ENCODE measurements at regions not wholly inside any gene's neighbourhood (a gene's known extent, or its start where the extent isn't known, plus 50 kb on each side); places are given as distances from the start of the nearest gene placed in this dataset.

DNA sequence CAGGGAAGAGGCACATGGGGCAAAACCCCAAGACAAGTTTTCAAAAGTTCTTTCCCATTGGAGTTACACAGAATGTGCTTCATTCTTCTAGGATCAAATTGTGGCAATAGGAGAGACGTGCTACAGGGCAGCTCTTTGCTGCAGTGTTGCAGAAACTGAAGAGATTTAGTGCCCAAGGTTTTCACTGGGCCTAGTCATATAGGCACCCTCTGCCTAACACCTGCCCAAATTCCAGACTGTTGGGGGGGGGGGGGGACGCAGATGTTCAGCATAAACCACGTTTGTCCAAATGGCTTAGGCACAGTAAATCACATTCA is 346.8 kb upstream of the ZNF717 start:
- intact Hi-C loops (cut with DNase I; ENCODE audit: low total_unique reads), result no loop called here
- DNase-seq (ENCODE audit: low spot score in 2 of 2), result no peak
- H3K4me1 ChIP-seq, result no peaks in the 10 kb centered on the region
- H3K27me3 ChIP-seq, result no peaks in the 10 kb centered on the region
- H3K27ac ChIP-seq, result no peak overlapping the region
- H3K4me3 ChIP-seq, result no peak overlapping the region
- H3K9me3 ChIP-seq, result no peaks in the 10 kb centered on the region
- TF ChIP-seq POLR2AphosphoS5 (IDR thresholded peaks at IDR 0.05) (no peak), POLR2A (IDR thresholded peaks at IDR 0.05) (no peak)
- TF ChIP-seq, protein P1, sequence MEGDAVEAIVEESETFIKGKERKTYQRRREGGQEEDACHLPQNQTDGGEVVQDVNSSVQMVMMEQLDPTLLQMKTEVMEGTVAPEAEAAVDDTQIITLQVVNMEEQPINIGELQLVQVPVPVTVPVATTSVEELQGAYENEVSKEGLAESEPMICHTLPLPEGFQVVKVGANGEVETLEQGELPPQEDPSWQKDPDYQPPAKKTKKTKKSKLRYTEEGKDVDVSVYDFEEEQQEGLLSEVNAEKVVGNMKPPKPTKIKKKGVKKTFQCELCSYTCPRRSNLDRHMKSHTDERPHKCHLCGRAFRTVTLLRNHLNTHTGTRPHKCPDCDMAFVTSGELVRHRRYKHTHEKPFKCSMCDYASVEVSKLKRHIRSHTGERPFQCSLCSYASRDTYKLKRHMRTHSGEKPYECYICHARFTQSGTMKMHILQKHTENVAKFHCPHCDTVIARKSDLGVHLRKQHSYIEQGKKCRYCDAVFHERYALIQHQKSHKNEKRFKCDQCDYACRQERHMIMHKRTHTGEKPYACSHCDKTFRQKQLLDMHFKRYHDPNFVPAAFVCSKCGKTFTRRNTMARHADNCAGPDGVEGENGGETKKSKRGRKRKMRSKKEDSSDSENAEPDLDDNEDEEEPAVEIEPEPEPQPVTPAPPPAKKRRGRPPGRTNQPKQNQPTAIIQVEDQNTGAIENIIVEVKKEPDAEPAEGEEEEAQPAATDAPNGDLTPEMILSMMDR (IDR thresholded peaks at IDR 0.05), result no peak
- H3K36me3 ChIP-seq, result no peaks in the 10 kb centered on the region

DNA sequence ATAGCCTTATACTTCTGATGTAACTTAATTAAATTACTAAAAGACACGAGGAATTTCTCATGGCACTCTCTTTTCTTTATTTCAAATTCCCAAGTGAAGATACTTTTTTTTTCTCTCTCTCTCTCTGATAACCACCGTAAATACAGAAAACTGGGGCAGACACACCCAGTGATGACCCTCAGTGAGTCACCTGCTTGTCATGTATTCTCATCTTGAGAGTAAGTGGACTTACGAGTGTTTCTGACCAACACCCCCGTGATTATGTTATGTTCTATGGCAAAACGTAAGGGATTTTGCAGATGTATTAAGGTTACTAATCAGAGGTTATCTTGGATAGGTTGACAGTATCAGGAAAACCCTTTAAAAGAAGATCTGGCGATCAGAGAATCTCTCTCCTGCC is 348.8 kb upstream of the ZNF717 start:
- no peak for TF ChIP-seq POLR2A (IDR thresholded peaks at IDR 0.05)
- TF ChIP-seq, protein P1 (IDR thresholded peaks at IDR 0.05), result no peak
- no peak for TF ChIP-seq POLR2AphosphoS5 (IDR thresholded peaks at IDR 0.05)
- no peak overlapping the region for H3K4me3 ChIP-seq
- no peaks in the 10 kb centered on the region for H3K36me3 ChIP-seq
- no peak overlapping the region for H3K27ac ChIP-seq
- intact Hi-C loops (cut with DNase I; ENCODE audit: low total_unique reads), result no loop called here
- H3K9me3 ChIP-seq, result no peaks in the 10 kb centered on the region
- H3K4me1 ChIP-seq, result no peaks in the 10 kb centered on the region
- H3K27me3 ChIP-seq, result no peaks in the 10 kb centered on the region
- no peak for DNase-seq (ENCODE audit: low spot score in 2 of 2)

DNA sequence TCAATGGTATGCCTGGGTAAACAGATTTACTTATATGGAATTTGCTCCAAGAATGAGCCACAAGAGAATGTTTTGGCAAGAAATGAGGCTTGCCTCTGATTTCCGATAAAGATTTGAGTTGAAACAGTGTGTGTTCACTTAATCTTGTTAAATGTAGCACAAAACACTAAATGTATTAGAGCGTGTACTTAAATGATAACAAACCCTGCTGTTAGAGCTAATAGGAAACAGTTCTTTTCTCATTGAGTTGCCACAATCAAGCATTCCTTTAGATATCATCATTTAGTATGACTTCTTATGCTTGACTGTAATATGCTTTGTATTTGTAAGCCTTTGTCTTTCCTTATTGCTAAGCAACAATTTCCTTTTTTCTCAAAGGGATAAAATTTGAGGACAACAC is 353.6 kb upstream of the ZNF717 start:
- Histone ChIP-seq H3K36me3 (no peaks in the 10 kb centered on the region), H3K4me1 (no peaks in the 10 kb centered on the region), H3K27me3 (no peaks in the 10 kb centered on the region), H3K4me3 (no peak overlapping the region), H3K9me3 (no peaks in the 10 kb centered on the region), H3K27ac (no peak overlapping the region)
- intact Hi-C loops (cut with DNase I; ENCODE audit: low total_unique reads), result no loop called here
- no peak for TF ChIP-seq POLR2A (IDR thresholded peaks at IDR 0.05)
- no peak for TF ChIP-seq POLR2AphosphoS5 (IDR thresholded peaks at IDR 0.05)
- TF ChIP-seq, protein P1 (IDR thresholded peaks at IDR 0.05), result no peak
- no peak for DNase-seq (ENCODE audit: low spot score in 2 of 2)

DNA sequence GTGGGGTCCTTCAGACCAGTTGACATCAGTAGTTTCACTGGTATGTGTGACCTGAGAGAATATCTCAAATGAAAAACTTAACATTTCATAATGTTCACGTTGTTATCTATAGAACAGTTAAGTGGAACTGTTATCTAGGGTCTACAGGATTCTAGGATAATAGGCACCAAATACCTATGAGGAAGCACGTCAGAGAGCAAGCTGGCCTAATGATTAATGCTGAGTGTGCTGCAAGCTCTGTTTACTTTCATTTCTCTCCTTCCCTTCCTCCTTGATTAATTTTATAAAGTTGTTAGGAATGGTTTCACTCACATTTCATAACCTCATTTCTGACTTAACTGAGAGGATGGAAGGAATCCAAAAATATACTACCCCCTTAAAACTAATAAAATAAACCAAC is 362.5 kb upstream of the ZNF717 start:
- H3K4me3 ChIP-seq, result no peak overlapping the region
- no peak for DNase-seq (ENCODE audit: low spot score in 2 of 2)
- no peaks in the 10 kb centered on the region for H3K9me3 ChIP-seq
- H3K4me1 ChIP-seq, result no peaks in the 10 kb centered on the region
- no peak overlapping the region for H3K27ac ChIP-seq
- intact Hi-C loops (cut with DNase I; ENCODE audit: low total_unique reads), result no loop called here
- H3K36me3 ChIP-seq, result no peaks in the 10 kb centered on the region
- no peaks in the 10 kb centered on the region for H3K27me3 ChIP-seq
- TF ChIP-seq, protein P1 (IDR thresholded peaks at IDR 0.05), result no peak
- TF ChIP-seq POLR2AphosphoS5 (IDR thresholded peaks at IDR 0.05) (no peak), POLR2A (IDR thresholded peaks at IDR 0.05) (no peak)

DNA sequence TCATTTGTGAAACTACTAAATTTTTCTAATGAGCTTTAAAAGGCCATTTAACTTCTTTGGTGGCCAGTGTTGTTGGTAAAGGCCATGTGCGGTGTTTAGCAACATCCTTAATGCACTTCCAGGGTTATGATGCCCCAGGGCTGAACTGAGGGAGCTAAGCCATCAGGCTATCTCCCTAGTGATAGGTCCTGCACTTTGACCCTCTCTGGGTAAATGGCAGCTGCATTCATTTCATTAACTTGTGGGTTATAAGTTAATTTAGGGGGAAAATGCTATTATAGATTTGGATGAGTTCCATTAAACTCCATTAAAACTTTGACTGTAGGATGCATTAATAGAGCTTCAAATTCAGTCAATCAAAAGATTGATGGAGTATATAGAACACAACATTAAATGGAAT is 366.7 kb upstream of the ZNF717 start:
- intact Hi-C loops (cut with DNase I; ENCODE audit: low total_unique reads), result no loop called here
- no peak overlapping the region for H3K4me3 ChIP-seq
- no peak overlapping the region for H3K27ac ChIP-seq
- no peak for DNase-seq (ENCODE audit: low spot score in 2 of 2)
- H3K4me1 ChIP-seq, result no peaks in the 10 kb centered on the region
- H3K36me3 ChIP-seq, result no peaks in the 10 kb centered on the region
- H3K27me3 ChIP-seq, result no peaks in the 10 kb centered on the region
- no peaks in the 10 kb centered on the region for H3K9me3 ChIP-seq
- TF ChIP-seq POLR2AphosphoS5 (IDR thresholded peaks at IDR 0.05), result no peak
- no peak for TF ChIP-seq POLR2A (IDR thresholded peaks at IDR 0.05)
- TF ChIP-seq, protein P1 (IDR thresholded peaks at IDR 0.05), result no peak

All from breast epithelium (tissue), 4 donors.